ENCODE measurements at regions not wholly inside any gene's neighbourhood (a gene's known extent, or its start where the extent isn't known, plus 50 kb on each side); places are given as distances from the start of the nearest gene placed in this dataset.
A peak's percentile ranks its signal among the peaks of the same experiment; 100 is the strongest.

DNA sequence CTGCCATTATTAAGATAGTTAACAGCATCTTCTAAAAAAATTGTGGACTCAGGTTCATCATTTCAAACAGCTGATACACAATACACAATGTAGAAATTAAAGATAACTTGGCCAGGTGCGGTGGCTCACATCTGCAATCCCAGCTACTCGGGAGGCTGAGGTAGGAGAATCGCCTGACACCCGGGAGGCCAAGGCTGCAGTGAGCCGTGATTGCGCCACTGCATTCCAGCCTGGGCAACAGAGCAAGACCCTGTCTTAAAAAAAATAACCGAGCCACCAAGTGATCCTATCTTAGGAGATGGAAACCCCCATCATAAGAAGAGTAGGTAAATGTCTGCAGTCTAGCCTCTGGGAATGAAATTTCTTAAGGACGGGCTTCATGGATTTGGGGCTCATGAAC lies 241.7 kb downstream of the PIK3R1 start:
- H3K9me3 ChIP-seq = no peaks in the 10 kb centered on the region
- H3K4me1 ChIP-seq = peaks cover 48% of the 10 kb centered on the region
- intact Hi-C loops (cut with DNase I) = no loop called here
- TF ChIP-seq POLR2A (IDR thresholded peaks at IDR 0.05) = no peak
- TF ChIP-seq, protein P1, sequence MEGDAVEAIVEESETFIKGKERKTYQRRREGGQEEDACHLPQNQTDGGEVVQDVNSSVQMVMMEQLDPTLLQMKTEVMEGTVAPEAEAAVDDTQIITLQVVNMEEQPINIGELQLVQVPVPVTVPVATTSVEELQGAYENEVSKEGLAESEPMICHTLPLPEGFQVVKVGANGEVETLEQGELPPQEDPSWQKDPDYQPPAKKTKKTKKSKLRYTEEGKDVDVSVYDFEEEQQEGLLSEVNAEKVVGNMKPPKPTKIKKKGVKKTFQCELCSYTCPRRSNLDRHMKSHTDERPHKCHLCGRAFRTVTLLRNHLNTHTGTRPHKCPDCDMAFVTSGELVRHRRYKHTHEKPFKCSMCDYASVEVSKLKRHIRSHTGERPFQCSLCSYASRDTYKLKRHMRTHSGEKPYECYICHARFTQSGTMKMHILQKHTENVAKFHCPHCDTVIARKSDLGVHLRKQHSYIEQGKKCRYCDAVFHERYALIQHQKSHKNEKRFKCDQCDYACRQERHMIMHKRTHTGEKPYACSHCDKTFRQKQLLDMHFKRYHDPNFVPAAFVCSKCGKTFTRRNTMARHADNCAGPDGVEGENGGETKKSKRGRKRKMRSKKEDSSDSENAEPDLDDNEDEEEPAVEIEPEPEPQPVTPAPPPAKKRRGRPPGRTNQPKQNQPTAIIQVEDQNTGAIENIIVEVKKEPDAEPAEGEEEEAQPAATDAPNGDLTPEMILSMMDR (IDR thresholded peaks at IDR 0.05) = no peak
- no peak overlapping the region for H3K4me3 ChIP-seq
- ATAC-seq = no peak
- no peaks in the 10 kb centered on the region for H3K27me3 ChIP-seq
- peak overlapping the region; percentile 8 to 72 (median 63) for H3K27ac ChIP-seq
- no peaks in the 10 kb centered on the region for H3K36me3 ChIP-seq (replicated peaks in 1 of 2; ENCODE audit: insufficient read depth in 1 of 2, low read depth in 2 of 2)
- whole genome bisulfite sequencing, 2 donors = 58 to 70% methylated on average over 8 of the region's 8 CpGs
- DNase-seq = no peak

DNA sequence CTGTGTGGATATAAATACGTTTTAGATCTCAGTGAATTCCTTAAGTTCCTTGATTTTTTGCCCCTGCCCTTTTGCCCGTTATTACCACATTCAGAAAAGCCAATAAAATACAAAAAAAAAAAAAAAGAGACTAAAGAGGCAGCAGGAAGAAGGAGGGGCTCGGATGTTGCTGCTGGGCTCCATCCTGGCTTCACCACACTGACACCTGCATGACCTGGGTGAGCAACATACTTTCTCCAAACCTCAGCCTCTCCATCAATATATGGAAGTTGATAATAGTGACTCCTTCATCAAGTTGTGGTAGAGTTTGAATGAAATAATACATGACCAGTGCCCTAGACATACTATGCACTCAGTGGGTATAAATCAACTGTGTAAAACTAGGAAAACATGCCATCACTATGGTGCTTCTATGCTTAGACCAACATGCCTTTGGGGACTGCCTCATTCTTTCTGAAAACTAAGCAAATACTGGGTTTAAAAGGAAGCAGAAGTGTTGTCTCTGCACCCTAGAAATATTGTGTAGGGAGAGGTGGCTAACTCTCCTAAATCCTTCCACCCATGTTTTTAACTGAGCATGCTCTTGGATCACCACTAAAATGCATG lies 243.0 kb downstream of the PIK3R1 start:
- TF ChIP-seq, protein P1 (IDR thresholded peaks at IDR 0.05) = no peak
- DNase-seq = no peak
- intact Hi-C loops (cut with DNase I) = no loop called here
- Histone ChIP-seq H3K36me3 (replicated peaks in 1 of 2; ENCODE audit: insufficient read depth in 1 of 2, low read depth in 2 of 2) (no peaks in the 10 kb centered on the region), H3K27me3 (no peaks in the 10 kb centered on the region), H3K4me1 (peaks cover 48% of the 10 kb centered on the region), H3K9me3 (no peaks in the 10 kb centered on the region), H3K27ac (peak overlapping the region in 3 of 4 donors; percentile 37 to 72 (median 68)), H3K4me3 (no peak overlapping the region)
- ATAC-seq = no peak
- 61 to 65% methylated on average over 3 of the region's 3 CpGs for WGBS, 2 donors

DNA sequence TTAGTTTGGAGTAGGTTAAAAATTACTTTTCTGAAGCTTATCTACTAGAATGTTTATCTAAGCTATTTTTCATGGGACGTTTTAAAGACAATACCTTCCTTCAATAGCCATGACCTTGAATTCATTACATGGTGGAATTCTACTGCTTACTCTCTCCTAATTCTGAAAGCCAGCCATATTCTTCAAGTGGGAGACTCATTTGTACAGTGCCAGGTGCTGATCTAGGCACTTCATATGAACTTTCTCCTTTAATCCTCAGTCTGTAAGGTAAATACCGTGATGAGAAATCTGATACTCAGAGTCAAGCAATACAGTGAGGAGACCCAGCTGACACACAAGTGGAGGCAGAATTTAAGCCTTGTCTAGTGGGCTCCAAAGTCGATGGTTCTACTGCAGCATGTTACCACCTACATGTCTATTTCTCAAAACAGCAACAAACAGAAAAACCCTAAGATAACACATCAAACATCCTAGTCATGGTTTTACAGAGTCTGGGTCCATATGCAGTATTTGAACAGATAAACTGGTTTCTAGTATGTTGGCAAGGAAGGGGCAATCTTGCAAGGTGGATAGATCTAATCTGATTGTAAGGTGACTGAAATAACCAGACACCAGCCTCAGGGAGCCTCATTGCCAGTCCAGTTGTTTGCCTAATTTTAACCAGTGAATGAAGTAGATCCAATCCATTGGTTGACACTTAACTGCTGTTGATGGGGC lies 243.7 kb downstream of the PIK3R1 start:
- ATAC-seq (peak; percentile 36), DNase-seq (peak in 1 of 4 donors; percentile 11)
- Histone ChIP-seq H3K27ac (peak overlapping the region; percentile 6 to 72 (median 52)), H3K4me3 (no peak overlapping the region), H3K27me3 (no peaks in the 10 kb centered on the region), H3K4me1 (peaks cover 48% of the 10 kb centered on the region), H3K36me3 (replicated peaks in 1 of 2; ENCODE audit: insufficient read depth in 1 of 2, low read depth in 2 of 2) (no peaks in the 10 kb centered on the region), H3K9me3 (no peaks in the 10 kb centered on the region)
- WGBS, 2 donors = 17 to 39% methylated on average over 3 of the region's 3 CpGs
- TF ChIP-seq POLR2A (IDR thresholded peaks at IDR 0.05) = no peak
- TF ChIP-seq, protein P1 (IDR thresholded peaks at IDR 0.05) = no peak
- intact Hi-C loops (cut with DNase I) = no loop called here

DNA sequence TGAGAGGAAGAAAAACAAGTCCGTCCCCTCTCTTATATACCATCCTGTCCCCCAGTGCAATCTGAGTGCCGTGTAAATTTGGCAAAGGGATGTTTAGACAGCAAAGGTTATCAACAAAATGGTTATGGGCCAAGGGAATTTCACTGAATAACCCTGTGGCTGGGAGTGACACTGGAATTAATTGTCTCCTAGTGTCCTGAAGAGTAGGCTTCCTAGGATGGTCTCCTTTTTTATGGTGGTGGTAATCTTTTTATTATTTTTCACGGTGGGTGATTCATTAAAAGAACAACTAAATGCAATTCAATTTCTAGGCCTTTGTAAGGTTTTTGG lies 244.2 kb downstream of the PIK3R1 start:
- no peaks in the 10 kb centered on the region for H3K27me3 ChIP-seq
- H3K4me1 ChIP-seq = peaks cover 48% of the 10 kb centered on the region
- ATAC-seq (no peak), DNase-seq (no peak)
- H3K9me3 ChIP-seq = no peaks in the 10 kb centered on the region
- no peaks in the 10 kb centered on the region for H3K36me3 ChIP-seq (replicated peaks in 1 of 2; ENCODE audit: insufficient read depth in 1 of 2, low read depth in 2 of 2)
- no peak for TF ChIP-seq POLR2A (IDR thresholded peaks at IDR 0.05)
- TF ChIP-seq, protein P1 (IDR thresholded peaks at IDR 0.05) = no peak
- H3K27ac ChIP-seq = peak overlapping the region in 3 of 4 donors; percentile 37 to 72 (median 68)
- WGBS, 2 donors = 42 to 50% methylated on average over 3 of the region's 3 CpGs
- intact Hi-C loops (cut with DNase I) = no loop called here
- no peak overlapping the region for H3K4me3 ChIP-seq
